Keratinocyte (primary cell): ENCODE measurements at regions not wholly inside any gene's neighbourhood (a gene's known extent, or its start where the extent isn't known, plus 50 kb on each side); places are given as distances from the start of the nearest gene placed in this dataset.

Experiments
- DNase-seq: peaks from one replicate; pipeline ENCODE4 v3.0.0-alpha.2; 2011; ENCODE audit warnings: low read depth, missing footprints, low spot score
- FAIRE-seq: peaks from 2 replicates; lab custom pipeline; 2011; peaks lifted over from hg19 to GRCh38; lab: Jason Lieb, UNC
- H2AFZ ChIP-seq: 2 replicates; pipeline ENCODE4 v1.6.0; 2012; ENCODE audit warnings: low read length, control low read depth, inconsistent platforms; ENCODE audit not compliant: control insufficient read depth
- H3K27ac ChIP-seq: 2 replicates; pipeline ENCODE4 v1.5.1; 2011; ENCODE audit warnings: low read length; ENCODE audit not compliant: control insufficient read depth, insufficient read depth
- H3K27me3 ChIP-seq: 3 replicates; pipeline ENCODE4 v1.6.0; 2011; ENCODE audit warnings: low read length; ENCODE audit not compliant: control insufficient read depth, insufficient read depth; ENCODE audit errors: extremely low read depth
- H3K36me3 ChIP-seq, 2 experiments: 2 replicates in 1 of 2; 3 replicates in 1 of 2; pipeline ENCODE4 v1.5.1; 2011; ENCODE audit warnings: low read length in 2 of 2, mild to moderate bottlenecking in 1 of 2; ENCODE audit not compliant: control insufficient read depth in 2 of 2, insufficient read depth in 2 of 2; ENCODE audit errors: extremely low read depth in 1 of 2
- H3K4me1 ChIP-seq: 3 replicates; pipeline ENCODE4 v1.5.1; 2011; ENCODE audit warnings: low read length; ENCODE audit not compliant: control insufficient read depth, insufficient read depth; ENCODE audit errors: extremely low read depth
- H3K4me2 ChIP-seq: 3 replicates; pipeline ENCODE4 v1.6.0; 2011; ENCODE audit warnings: low read depth, low read length; ENCODE audit not compliant: control insufficient read depth, insufficient read depth; ENCODE audit errors: extremely low read depth
- H3K4me3 ChIP-seq, 3 experiments: fragments of 200-600 bp in 1 of 3; sonication (generic) in 1 of 3; 2 replicates in 2 of 3; 3 replicates in 1 of 3; pipeline ENCODE4 v1.5.1; 2011 to 2016; ENCODE audit warnings: low read length in 3 of 3, mild to moderate bottlenecking in 3 of 3, control low read depth in 2 of 3, inconsistent platforms in 1 of 3, low read depth in 1 of 3, mixed read lengths in 1 of 3, mixed run types in 1 of 3, moderate library complexity in 1 of 3; ENCODE audit not compliant: control insufficient read depth in 2 of 3, insufficient read depth in 2 of 3; ENCODE audit errors: extremely low read depth in 1 of 3
- H3K79me2 ChIP-seq: 2 replicates; pipeline ENCODE4 v1.6.0; 2012; ENCODE audit warnings: low read length; ENCODE audit not compliant: control insufficient read depth, insufficient read depth
- H3K9ac ChIP-seq: 3 replicates; pipeline ENCODE4 v1.6.0; 2011; ENCODE audit warnings: low read length; ENCODE audit not compliant: control insufficient read depth, insufficient read depth; ENCODE audit errors: extremely low read depth
- H3K9me1 ChIP-seq: 3 replicates; pipeline ENCODE4 v1.6.0; 2011; ENCODE audit warnings: low read length; ENCODE audit not compliant: control insufficient read depth, insufficient read depth; ENCODE audit errors: extremely low read depth
- H3K9me3 ChIP-seq: 2 replicates; pipeline ENCODE4 v1.5.1; 2012; ENCODE audit warnings: low read depth, low read length; ENCODE audit not compliant: control insufficient read depth
- H4K20me1 ChIP-seq: 3 replicates; pipeline ENCODE4 v1.6.0; 2011; ENCODE audit warnings: low read length; ENCODE audit not compliant: control insufficient read depth, insufficient read depth; ENCODE audit errors: extremely low read depth
- EZH2 ChIP-seq: IDR thresholded peaks from one replicate; pipeline ENCODE4 v1.6.1; 2012; ENCODE audit warnings: inconsistent platforms, mild to moderate bottlenecking, low read length, moderate library complexity
- dilution Hi-C: fragments of 300-500 bp; cut with MboI; formaldehyde crosslinking; loops from one replicate; pipeline ENCODE4 v1.7.0; 2020; ENCODE audit warnings: low sequenced_read_pairs; ENCODE audit not compliant: extremely low pct_ligation_motif_present
- TF ChIP-seq, protein P1 (sequence below), 3 experiments: IDR thresholded peaks in 1 of 3; conservative IDR thresholded peaks in 1 of 3; optimal IDR thresholded peaks in 1 of 3; 2 replicates in 2 of 3; 3 replicates in 1 of 3; pipeline versions ENCODE3 to v1.5.1; 2011; ENCODE audit warnings: low read length in 3 of 3, mild to moderate bottlenecking in 3 of 3, moderate library complexity in 2 of 3, control low read depth in 1 of 3, inconsistent platforms in 1 of 3; ENCODE audit not compliant: insufficient read depth in 2 of 3; ENCODE audit errors: extremely low read depth in 1 of 3

DNA sequence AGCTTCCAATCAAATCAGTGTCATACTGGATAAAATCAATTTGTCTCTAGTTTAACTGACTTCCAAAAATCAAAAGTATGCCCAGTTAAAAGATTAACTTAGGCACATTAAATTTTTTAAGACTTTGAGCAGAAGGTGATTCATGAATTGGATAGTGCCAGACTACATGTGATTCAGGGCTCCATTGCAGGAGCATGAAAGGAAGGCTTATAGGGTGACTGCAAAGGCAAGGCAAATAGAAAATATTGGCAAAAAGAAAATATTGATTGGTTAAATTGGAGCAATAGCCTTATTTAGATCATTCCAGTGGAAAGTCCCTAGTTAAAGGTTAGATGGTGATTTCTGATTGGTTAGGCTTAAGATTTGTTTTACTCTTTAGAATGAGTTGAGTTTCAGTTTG, 223.9 kb upstream of the ERCC4 start:
- no peak for TF ChIP-seq EZH2
- TF ChIP-seq, protein P1, sequence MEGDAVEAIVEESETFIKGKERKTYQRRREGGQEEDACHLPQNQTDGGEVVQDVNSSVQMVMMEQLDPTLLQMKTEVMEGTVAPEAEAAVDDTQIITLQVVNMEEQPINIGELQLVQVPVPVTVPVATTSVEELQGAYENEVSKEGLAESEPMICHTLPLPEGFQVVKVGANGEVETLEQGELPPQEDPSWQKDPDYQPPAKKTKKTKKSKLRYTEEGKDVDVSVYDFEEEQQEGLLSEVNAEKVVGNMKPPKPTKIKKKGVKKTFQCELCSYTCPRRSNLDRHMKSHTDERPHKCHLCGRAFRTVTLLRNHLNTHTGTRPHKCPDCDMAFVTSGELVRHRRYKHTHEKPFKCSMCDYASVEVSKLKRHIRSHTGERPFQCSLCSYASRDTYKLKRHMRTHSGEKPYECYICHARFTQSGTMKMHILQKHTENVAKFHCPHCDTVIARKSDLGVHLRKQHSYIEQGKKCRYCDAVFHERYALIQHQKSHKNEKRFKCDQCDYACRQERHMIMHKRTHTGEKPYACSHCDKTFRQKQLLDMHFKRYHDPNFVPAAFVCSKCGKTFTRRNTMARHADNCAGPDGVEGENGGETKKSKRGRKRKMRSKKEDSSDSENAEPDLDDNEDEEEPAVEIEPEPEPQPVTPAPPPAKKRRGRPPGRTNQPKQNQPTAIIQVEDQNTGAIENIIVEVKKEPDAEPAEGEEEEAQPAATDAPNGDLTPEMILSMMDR (optimal IDR thresholded peaks at IDR 0.05 in 1 of 3, IDR thresholded peaks at IDR 0.05 in 1 of 3, conservative IDR thresholded peaks at IDR 0.05 in 1 of 3; ENCODE audit: extremely low read depth in 1 of 3, insufficient read depth in 2 of 3, low read length in 3 of 3), result no peak
- H3K9me3 ChIP-seq, result no peaks in the 10 kb centered on the region
- no peak overlapping the region for H2AFZ ChIP-seq
- no peaks in the 10 kb centered on the region for H3K4me1 ChIP-seq
- no peak overlapping the region for H3K9ac ChIP-seq
- H4K20me1 ChIP-seq, result no peaks in the 10 kb centered on the region
- no peak overlapping the region for H3K4me3 ChIP-seq
- no peaks in the 10 kb centered on the region for H3K79me2 ChIP-seq
- DNase-seq (no peak), FAIRE-seq (no peak)
- no peaks in the 10 kb centered on the region for H3K9me1 ChIP-seq
- H3K27ac ChIP-seq, result no peak overlapping the region
- H3K27me3 ChIP-seq, result no peaks in the 10 kb centered on the region
- H3K4me2 ChIP-seq, result no peak overlapping the region
- no peaks in the 10 kb centered on the region for H3K36me3 ChIP-seq
- dilution Hi-C loops, result no loop called here

DNA sequence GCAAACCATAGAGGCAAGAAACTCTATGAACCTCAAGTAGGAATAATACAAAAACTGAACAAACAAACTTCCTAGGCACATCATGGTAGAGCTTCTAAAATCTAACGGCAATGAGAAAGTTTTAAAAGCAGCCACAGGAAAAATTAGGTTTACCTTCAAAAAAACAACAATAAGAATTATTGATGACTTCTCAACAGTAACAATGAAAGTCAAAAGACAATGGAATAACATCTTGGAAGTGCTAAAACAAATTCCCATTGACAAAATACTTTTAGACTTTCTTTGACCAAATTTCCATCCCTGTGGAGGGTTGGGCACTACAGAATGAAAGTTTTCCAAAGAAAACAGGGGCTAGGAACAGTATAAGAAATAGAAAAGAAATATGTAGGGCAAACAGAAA, 222.9 kb upstream of the ERCC4 start:
- Histone ChIP-seq H3K9me3 (no peaks in the 10 kb centered on the region), H4K20me1 (no peaks in the 10 kb centered on the region), H3K27me3 (no peaks in the 10 kb centered on the region), H3K79me2 (no peaks in the 10 kb centered on the region), H3K4me3 (no peak overlapping the region), H3K36me3 (no peaks in the 10 kb centered on the region), H3K4me1 (no peaks in the 10 kb centered on the region), H3K27ac (no peak overlapping the region), H3K9ac (no peak overlapping the region), H3K4me2 (no peak overlapping the region), H3K9me1 (no peaks in the 10 kb centered on the region), H2AFZ (no peak overlapping the region)
- dilution Hi-C loops, result no loop called here
- no peak for TF ChIP-seq EZH2
- TF ChIP-seq, protein P1 (optimal IDR thresholded peaks at IDR 0.05 in 1 of 3, IDR thresholded peaks at IDR 0.05 in 1 of 3, conservative IDR thresholded peaks at IDR 0.05 in 1 of 3; ENCODE audit: extremely low read depth in 1 of 3, insufficient read depth in 2 of 3, low read length in 3 of 3), result no peak
- FAIRE-seq, result no peak
- no peak for DNase-seq
